Thyroid gland (tissue), 4 donors: ENCODE measurements at regions not wholly inside any gene's neighbourhood (a gene's known extent, or its start where the extent isn't known, plus 50 kb on each side); places are given as distances from the start of the nearest gene placed in this dataset.

Source experiments
- DNase-seq, 2 donors: peaks; one replicate each; pipeline ENCODE4 v3.0.0-alpha.2; 2019
- H3K27ac ChIP-seq, 3 donors: fragments of 200-600 bp; sonication (generic); 1 replicate in 2 of 3; 2 replicates in 1 of 3; pipeline ENCODE4 v1.5.1; 2016 to 2019; ENCODE audit warnings: mild to moderate bottlenecking in 1 of 3, moderate library complexity in 1 of 3
- H3K27me3 ChIP-seq: fragments of 200-600 bp; sonication (generic); one replicate; pipeline ENCODE4 v1.5.1; 2019
- H3K36me3 ChIP-seq, 2 donors: fragments of 200-600 bp; sonication (generic); one replicate each; pipeline ENCODE4 v1.5.1; 2016 to 2019
- H3K4me1 ChIP-seq, 2 donors: fragments of 200-600 bp; sonication (generic); one replicate each; pipeline ENCODE4 v1.5.1; 2017 to 2019
- H3K4me3 ChIP-seq, 3 donors: fragments of 200-600 bp; sonication (generic); replicated peaks in 1 of 3; 1 replicate in 2 of 3; 2 replicates in 1 of 3; pipeline ENCODE4 v1.5.1; 2016; ENCODE audit warnings: mild to moderate bottlenecking in 1 of 3
- H3K9me3 ChIP-seq: fragments of 200-600 bp; sonication (generic); one replicate; pipeline ENCODE4 v1.5.1; 2017
- CTCF ChIP-seq, 6 experiments: fragments of 200-600 bp in 3 of 6; fragments of 450-650 bp in 3 of 6; sonication (generic) in 3 of 6; IDR thresholded peaks; one replicate each; pipeline ENCODE4 v1.5.1; 2016 to 2019; ENCODE audit warnings: antibody characterized with exemption in 6 of 6, mild to moderate bottlenecking in 2 of 6, inconsistent platforms in 1 of 6, moderate library complexity in 1 of 6
- POLR2A ChIP-seq, 2 donors: fragments of 450-650 bp; IDR thresholded peaks; one replicate each; pipeline ENCODE4 v1.6.1; 2017; ENCODE audit warnings: antibody characterized with exemption in 2 of 2, mild to moderate bottlenecking in 2 of 2, moderate library complexity in 1 of 2
- WGBS, 2 donors: methylation state at CpG; one replicate each; pipeline ENCODE4 v1.1.5; 2017; 5-methylcytosine and 5-hydroxymethylcytosine counted together
- intact Hi-C: fragments of 100-400 bp; cut with DNase I; formaldehyde crosslinking; loops from one replicate; pipeline ENCODE4 v1.15.1; 2023

GRCh38 chr5:9903801-9904200 is 273.6 kb upstream of the TAS2R1 start:
- Histone ChIP-seq H3K4me1 (no peaks in the 10 kb centered on the region), H3K36me3 (no peaks in the 10 kb centered on the region), H3K27me3 (no peaks in the 10 kb centered on the region), H3K4me3 (no peak overlapping the region), H3K9me3 (no peaks in the 10 kb centered on the region), H3K27ac (no peak overlapping the region)
- intact Hi-C loops, result no loop called here
- DNase-seq, result no peak
- TF ChIP-seq CTCF (IDR thresholded peaks at IDR 0.05), result no peak
- TF ChIP-seq POLR2A (IDR thresholded peaks at IDR 0.05), result no peak

- intact Hi-C loops, result no loop called here
- no peak for TF ChIP-seq POLR2A (IDR thresholded peaks at IDR 0.05)
- peak in 5 of 6 experiments; percentile 22 to 72 (median 56) for TF ChIP-seq CTCF (IDR thresholded peaks at IDR 0.05)
Observed at GRCh38 chr5:9898319-9898718, 268.2 kb upstream of the TAS2R1 start.

DNA sequence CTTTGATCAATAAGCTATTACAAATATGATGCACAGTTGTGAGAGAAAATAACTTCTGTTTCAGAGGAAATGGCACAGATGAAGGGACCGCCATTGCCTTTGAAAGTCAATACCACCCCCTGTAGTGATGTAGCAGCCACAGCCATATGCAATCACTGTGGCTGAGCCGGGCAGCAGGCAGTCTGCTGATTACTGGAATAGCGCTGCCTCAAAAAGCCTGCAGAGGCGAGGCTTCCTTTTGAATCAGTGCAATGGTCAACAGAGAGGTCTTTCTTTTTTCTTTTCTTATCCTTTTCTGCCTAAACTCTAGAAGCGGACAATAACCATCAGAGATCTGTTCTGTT is 265.1 kb upstream of the TAS2R1 start:
- Histone ChIP-seq H3K27ac (no peak overlapping the region), H3K36me3 (no peaks in the 10 kb centered on the region), H3K27me3 (no peaks in the 10 kb centered on the region), H3K9me3 (no peaks in the 10 kb centered on the region), H3K4me3 (no peak overlapping the region), H3K4me1 (no peaks in the 10 kb centered on the region)
- DNase-seq, result no peak
- TF ChIP-seq POLR2A (IDR thresholded peaks at IDR 0.05) (no peak), CTCF (IDR thresholded peaks at IDR 0.05) (no peak)
- intact Hi-C loops, result no loop called here
- 86 to 87% methylated on average over 5 of the region's 5 CpGs for WGBS, 2 donors

More at GRCh38 chr5:9898319-9898718, 268.2 kb upstream of the TAS2R1 start:
- Histone ChIP-seq H3K4me3 (no peak overlapping the region), H3K9me3 (no peaks in the 10 kb centered on the region), H3K27me3 (no peaks in the 10 kb centered on the region), H3K27ac (no peak overlapping the region), H3K4me1 (no peaks in the 10 kb centered on the region), H3K36me3 (no peaks in the 10 kb centered on the region)
- DNase-seq, result peak; percentile 73 to 75
- 54 to 67% methylated on average over 4 of the region's 4 CpGs for WGBS, 2 donors

GRCh38 chr5:9894571-9895301 is 264.6 kb upstream of the TAS2R1 start:
- no peaks in the 10 kb centered on the region for H3K4me1 ChIP-seq
- 78 to 85% methylated on average over 3 of the region's 3 CpGs for WGBS, 2 donors
- intact Hi-C loops, result no loop called here
- H3K9me3 ChIP-seq, result no peaks in the 10 kb centered on the region
- no peaks in the 10 kb centered on the region for H3K27me3 ChIP-seq
- H3K4me3 ChIP-seq, result no peak overlapping the region
- no peak overlapping the region for H3K27ac ChIP-seq
- H3K36me3 ChIP-seq, result no peaks in the 10 kb centered on the region
- TF ChIP-seq CTCF (IDR thresholded peaks at IDR 0.05) (no peak), POLR2A (IDR thresholded peaks at IDR 0.05) (no peak)
- no peak for DNase-seq

GRCh38 chr5:9892696-9893095 is 262.5 kb upstream of the TAS2R1 start:
- TF ChIP-seq POLR2A (IDR thresholded peaks at IDR 0.05), result no peak
- TF ChIP-seq CTCF (IDR thresholded peaks at IDR 0.05), result no peak
- H3K9me3 ChIP-seq, result no peaks in the 10 kb centered on the region
- no peaks in the 10 kb centered on the region for H3K4me1 ChIP-seq
- no peak overlapping the region for H3K27ac ChIP-seq
- no peak for DNase-seq
- intact Hi-C loops, result no loop called here
- no peaks in the 10 kb centered on the region for H3K27me3 ChIP-seq
- WGBS, 2 donors, result 91% methylated on average over 3 of the region's 3 CpGs
- no peaks in the 10 kb centered on the region for H3K36me3 ChIP-seq
- no peak overlapping the region for H3K4me3 ChIP-seq
